ENCODE measurements at regions not wholly inside any gene's neighbourhood (a gene's known extent, or its start where the extent isn't known, plus 50 kb on each side); places are given as distances from the start of the nearest gene placed in this dataset.

GRCh38 chr14:38882533-38882932, 220.5 kb downstream of the SEC23A start:
- Histone ChIP-seq H2BK15ac (ENCODE audit: low read depth, low read length) (no peak overlapping the region), H2AFZ (replicated peaks; ENCODE audit: low read length, poor library complexity) (no peak overlapping the region), H3K27ac (ENCODE audit: insufficient read depth, low read length) (no peak overlapping the region), H3K9me3 (ENCODE audit: control insufficient read depth, insufficient read depth, low read length) (no peaks in the 10 kb centered on the region), H3K18ac (ENCODE audit: low read depth, low read length) (no peak overlapping the region), H3K23ac (ENCODE audit: low read depth, low read length) (no peak overlapping the region), H4K20me1 (ENCODE audit: insufficient read depth, low read length) (no peaks in the 10 kb centered on the region), H3K79me1 (ENCODE audit: low read depth in 1 of 2, low read length in 2 of 2) (no peaks in the 10 kb centered on the region), H3K56ac (ENCODE audit: extremely low read depth, insufficient read depth, low read length) (no peak overlapping the region), H2BK120ac (ENCODE audit: low read depth, low read length) (no peak overlapping the region), H4K5ac (ENCODE audit: low read depth, low read length) (no peak overlapping the region), H2AK5ac (ENCODE audit: low read depth, low read length) (no peak overlapping the region), H3K36me3 (ENCODE audit: control insufficient read depth, insufficient read depth, low read length) (no peaks in the 10 kb centered on the region), H3K9ac (ENCODE audit: low read depth, low read length) (no peak overlapping the region), H2BK5ac (ENCODE audit: low read depth, low read length, poor library complexity, severe bottlenecking) (no peak overlapping the region), H2BK20ac (ENCODE audit: low read depth, low read length) (no peak overlapping the region), H4K8ac (ENCODE audit: low read depth in 2 of 2, low read length in 2 of 2) (no peak overlapping the region), H3K9me1 (ENCODE audit: insufficient read depth, low read length) (no peaks in the 10 kb centered on the region), H3K27me3 (ENCODE audit: control insufficient read depth, insufficient read depth, low read length) (no peaks in the 10 kb centered on the region), H3K4ac (ENCODE audit: low read depth, low read length) (no peak overlapping the region), H3K4me2 (ENCODE audit: low read depth, low read length) (no peak overlapping the region), H3K14ac (replicated peaks; ENCODE audit: low read depth, low read length) (no peak overlapping the region), H3K4me1 (ENCODE audit: control insufficient read depth, insufficient read depth, low read length) (no peaks in the 10 kb centered on the region), H4K91ac (ENCODE audit: insufficient read depth, low read depth, low read length) (no peak overlapping the region), H2AK9ac (replicated peaks; ENCODE audit: low read depth, low read length, poor library complexity) (no peak overlapping the region), H3K4me3 (ENCODE audit: insufficient read depth, low read depth, low read length) (no peak overlapping the region)
- ChIA-PET CTCF (interaction anchor here (0.9 kb wide), 1 partner anchor 15 kb away, joined by 3 read pairs; no protein-coding TSS in a partner anchor), POLR2A (ENCODE audit: unreplicated experiment) (interaction anchor here (1.1 kb wide), 1 partner anchor 9 kb away, joined by 3 read pairs; no protein-coding TSS in a partner anchor)
- no peak for ATAC-seq (ENCODE audit: low read depth)
- intact Hi-C loops (cut with micrococcal nuclease): no loop called here
- TF ChIP-seq NFE2L2 (IDR thresholded peaks at IDR 0.05; ENCODE audit: low read depth, low read length): no peak
- TF ChIP-seq RFX5 (IDR thresholded peaks at IDR 0.05; ENCODE audit: low read depth, low read length): no peak
- TF ChIP-seq RCOR1 (IDR thresholded peaks at IDR 0.05; ENCODE audit: insufficient replicate concordance, low read length): no peak
- no peak for TF ChIP-seq RAD21 (IDR thresholded peaks at IDR 0.05; ENCODE audit: low read length)
- TF ChIP-seq CTCF (conservative IDR thresholded peaks at IDR 0.05; ENCODE audit: low read depth, low read length): no peak
- no peak for TF ChIP-seq USF2 (IDR thresholded peaks at IDR 0.05; ENCODE audit: low read depth, low read length)
- TF ChIP-seq MAZ (IDR thresholded peaks at IDR 0.05; ENCODE audit: borderline replicate concordance, low read depth, low read length): no peak
- no peak for TF ChIP-seq CEBPB (IDR thresholded peaks at IDR 0.05; ENCODE audit: low read depth, low read length)
- no peak for TF ChIP-seq ELK1 (IDR thresholded peaks at IDR 0.05; ENCODE audit: borderline replicate concordance, low read depth, low read length)
- TF ChIP-seq SMC3 (IDR thresholded peaks at IDR 0.05; ENCODE audit: low read depth, low read length): no peak
- TF ChIP-seq FOS (IDR thresholded peaks at IDR 0.05; ENCODE audit: low read depth, low read length): no peak
- TF ChIP-seq MXI1 (IDR thresholded peaks at IDR 0.05; ENCODE audit: borderline replicate concordance, low read depth, low read length): no peak
- TF ChIP-seq POLR2A (IDR thresholded peaks at IDR 0.05; ENCODE audit: low read depth, low read length): no peak
- no peak for TF ChIP-seq BHLHE40 (IDR thresholded peaks at IDR 0.05; ENCODE audit: low read depth, low read length)
- TF ChIP-seq CHD1 (IDR thresholded peaks at IDR 0.05; ENCODE audit: low read depth, low read length): no peak
- TF ChIP-seq MAFK (IDR thresholded peaks at IDR 0.05; ENCODE audit: low read depth, low read length): no peak
- in situ Hi-C loops (cut with MboI; ENCODE audit: low sequenced_read_pairs): no loop called here
- dilution Hi-C loops (cut with HindIII; ENCODE audit: low sequenced_read_pairs, unreplicated experiment): no loop called here
- BruUV-seq (replicated peaks): no TSS peak
- peak; percentile 11 for DNase-seq
